GM21423 (cell line): ENCODE measurements at regions not wholly inside any gene's neighbourhood (a gene's known extent, or its start where the extent isn't known, plus 50 kb on each side); places are given as distances from the start of the nearest gene placed in this dataset.

Experiments
- ATAC-seq: cut with Tn5 transposase; IDR thresholded peaks from one replicate; pipeline ENCODE4 v1.9.1; 2021; ENCODE audit warnings: mild to moderate bottlenecking, moderate library complexity; ENCODE audit not compliant: unreplicated experiment

- no peak for ATAC-seq
Measured at GRCh38 chr5:120988941-120989340, 524.8 kb downstream of the PRR16 start.

- ATAC-seq: no peak
Measured at GRCh38 chr5:120991569-120991968, 527.5 kb downstream of the PRR16 start.

GRCh38 chr5:120994112-120994511, 530.0 kb downstream of the PRR16 start:
- no peak for ATAC-seq

- no peak for ATAC-seq
Measured at GRCh38 chr5:120999550-120999949, 535.5 kb downstream of the PRR16 start.

GRCh38 chr5:121006217-121006616, 542.1 kb downstream of the PRR16 start:
- ATAC-seq: no peak

- ATAC-seq: no peak
Measured at GRCh38 chr5:121008041-121008440, 543.9 kb downstream of the PRR16 start.

GRCh38 chr5:121009058-121009457, 545.0 kb downstream of the PRR16 start:
- no peak for ATAC-seq

- ATAC-seq: no peak
Measured at GRCh38 chr5:121018004-121018403, 553.9 kb downstream of the PRR16 start.

GRCh38 chr5:121019106-121019505, 555.0 kb downstream of the PRR16 start:
- no peak for ATAC-seq

GRCh38 chr5:121019734-121020133, 555.6 kb downstream of the PRR16 start:
- ATAC-seq: no peak

GRCh38 chr5:121021681-121022080, 557.6 kb downstream of the PRR16 start:
- no peak for ATAC-seq

GRCh38 chr5:121024416-121025311, 560.6 kb downstream of the PRR16 start:
- ATAC-seq: no peak

- ATAC-seq: no peak
Measured at GRCh38 chr5:121025671-121026070, 561.6 kb downstream of the PRR16 start.

GRCh38 chr5:121027636-121028035, 563.5 kb downstream of the PRR16 start:
- no peak for ATAC-seq

- ATAC-seq: no peak
Measured at GRCh38 chr5:121029536-121030245, 565.6 kb downstream of the PRR16 start.

- no peak for ATAC-seq
Measured at GRCh38 chr5:121031491-121031890, 567.4 kb downstream of the PRR16 start.

- ATAC-seq: no peak
Measured at GRCh38 chr5:121033334-121033733, 569.2 kb downstream of the PRR16 start.

- ATAC-seq: no peak
Measured at GRCh38 chr5:121038438-121038837, 574.3 kb downstream of the PRR16 start.

- no peak for ATAC-seq
Measured at GRCh38 chr5:121049971-121050370, 585.9 kb downstream of the PRR16 start.

GRCh38 chr5:121053055-121053985, 589.2 kb downstream of the PRR16 start:
- no peak for ATAC-seq

- no peak for ATAC-seq
Measured at GRCh38 chr5:121055586-121055985, 591.5 kb downstream of the PRR16 start.
